Duodenal mucosa (tissue), 2 donors: ENCODE measurements at regions not wholly inside any gene's neighbourhood (a gene's known extent, or its start where the extent isn't known, plus 50 kb on each side); places are given as distances from the start of the nearest gene placed in this dataset.

Source experiments
- H3K27ac ChIP-seq: one replicate; pipeline ENCODE4 v1.7.0; 2013; ENCODE audit warnings: low read depth, low read length
- H3K27me3 ChIP-seq, 2 donors: one replicate each; pipeline ENCODE4 v1.7.0; 2013; ENCODE audit warnings: low read length in 2 of 2, control low read depth in 1 of 2; ENCODE audit not compliant: insufficient read depth in 2 of 2, control insufficient read depth in 1 of 2
- H3K36me3 ChIP-seq, 2 donors: one replicate each; pipeline ENCODE4 v1.7.0; 2013; ENCODE audit warnings: low read length in 2 of 2, control low read depth in 1 of 2; ENCODE audit not compliant: insufficient read depth in 2 of 2, control insufficient read depth in 1 of 2
- H3K4me1 ChIP-seq, 2 donors: one replicate each; pipeline ENCODE4 v1.7.0; 2013; ENCODE audit warnings: low read length in 2 of 2, control low read depth in 1 of 2; ENCODE audit not compliant: insufficient read depth in 2 of 2, control insufficient read depth in 1 of 2
- H3K4me3 ChIP-seq, 2 donors: one replicate each; pipeline ENCODE4 v1.7.0; 2013; ENCODE audit warnings: low read length in 2 of 2, low read depth in 1 of 2
- H3K9ac ChIP-seq, 2 donors: one replicate each; pipeline ENCODE4 v1.7.0; 2013; ENCODE audit warnings: low read length in 2 of 2, low read depth in 1 of 2
- H3K9me3 ChIP-seq, 2 donors: one replicate each; pipeline ENCODE4 v1.7.0; 2013; ENCODE audit warnings: low read length in 2 of 2, control low read depth in 1 of 2; ENCODE audit not compliant: control insufficient read depth in 1 of 2

DNA sequence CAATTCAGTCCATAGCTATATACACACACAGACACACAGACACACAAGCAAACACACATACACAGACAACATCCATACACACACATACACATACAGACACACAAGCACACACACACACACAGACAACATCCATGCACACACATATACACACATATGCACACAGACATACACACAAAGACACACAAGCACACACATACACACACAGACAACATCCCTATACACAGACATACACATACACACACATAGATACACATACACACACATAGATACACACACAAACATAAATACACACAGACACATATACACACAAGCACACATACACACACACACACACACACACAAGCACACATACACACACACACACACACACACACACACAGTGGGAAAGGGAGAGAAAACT is 254.8 kb downstream of the VRK1 start:
- Histone ChIP-seq H3K27me3 (peaks cover 0 to 4% of the 10 kb centered on the region in 2 donors), H3K27ac (no peak overlapping the region), H3K36me3 (no peaks in the 10 kb centered on the region), H3K4me3 (no peak overlapping the region), H3K4me1 (no peaks in the 10 kb centered on the region), H3K9ac (no peak overlapping the region), H3K9me3 (no peaks in the 10 kb centered on the region)

DNA sequence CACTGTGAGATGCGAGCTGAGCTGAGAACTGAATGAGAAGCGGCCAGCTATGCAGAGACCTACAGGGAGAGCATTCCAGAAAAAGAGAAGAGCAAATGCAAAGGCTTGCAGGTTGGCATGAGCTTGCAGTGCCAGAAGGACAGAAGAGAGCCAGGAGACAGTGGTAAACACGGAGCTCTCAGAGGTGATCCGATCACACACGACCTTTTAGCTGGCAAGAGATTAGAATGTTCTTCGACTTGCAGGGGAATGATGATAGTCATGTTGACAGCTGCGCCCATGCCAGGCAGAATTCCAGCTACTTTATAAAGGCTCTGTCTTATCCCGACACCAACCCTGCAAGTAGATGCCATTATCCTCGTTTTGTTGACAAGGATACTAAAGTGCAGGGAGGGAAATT is 256.8 kb downstream of the VRK1 start:
- Histone ChIP-seq H3K9me3 (no peaks in the 10 kb centered on the region), H3K4me3 (no peak overlapping the region), H3K27ac (no peak overlapping the region), H3K36me3 (no peaks in the 10 kb centered on the region), H3K4me1 (no peaks in the 10 kb centered on the region), H3K27me3 (peaks cover 5 to 7% of the 10 kb centered on the region in 2 donors), H3K9ac (no peak overlapping the region)

DNA sequence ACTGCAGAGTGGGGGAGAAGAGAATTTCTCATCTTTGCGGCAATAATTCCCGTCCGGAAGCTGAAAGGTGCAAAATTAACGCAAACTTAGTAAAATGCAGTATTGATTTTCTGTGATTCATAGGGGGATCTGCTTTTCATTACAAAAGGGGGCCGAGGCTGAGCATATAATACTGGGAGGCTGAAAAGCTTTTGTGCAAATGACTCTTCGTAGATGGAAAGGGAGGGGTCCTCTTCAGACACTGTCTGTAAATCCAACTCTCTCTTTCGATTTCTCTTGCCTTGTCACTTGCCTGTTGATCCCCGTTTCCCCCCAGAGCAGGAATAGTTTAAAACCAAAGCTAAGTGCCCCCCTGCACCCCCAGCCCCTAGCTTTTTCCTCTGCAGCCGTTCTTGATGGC is 258.2 kb downstream of the VRK1 start:
- no peaks in the 10 kb centered on the region for H3K4me1 ChIP-seq
- no peak overlapping the region for H3K4me3 ChIP-seq
- no peaks in the 10 kb centered on the region for H3K9me3 ChIP-seq
- no peak overlapping the region for H3K27ac ChIP-seq
- H3K9ac ChIP-seq, result no peak overlapping the region
- H3K27me3 ChIP-seq, result peaks cover 5 to 7% of the 10 kb centered on the region in 2 donors
- no peaks in the 10 kb centered on the region for H3K36me3 ChIP-seq

DNA sequence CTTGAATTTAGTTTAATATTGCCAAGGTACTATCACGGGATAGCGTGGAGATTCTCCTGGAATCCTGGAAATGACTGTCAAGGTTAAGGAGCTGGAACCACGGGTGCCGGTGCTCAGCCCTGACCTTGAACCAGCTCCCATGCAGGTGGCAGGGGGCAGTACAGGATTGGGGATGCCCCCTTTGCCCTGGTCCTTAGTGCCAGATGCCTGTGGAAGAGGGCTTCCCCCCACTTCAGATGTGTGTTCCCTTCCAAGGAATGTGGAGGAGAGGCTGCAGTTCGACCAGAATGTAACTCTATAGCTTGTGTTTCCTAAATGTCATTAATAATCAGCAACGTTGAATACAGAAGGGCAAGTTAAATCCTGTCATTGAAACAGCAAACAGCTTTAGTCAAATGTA is 258.9 kb downstream of the VRK1 start:
- Histone ChIP-seq H3K27me3 (peaks cover 5 to 7% of the 10 kb centered on the region in 2 donors), H3K9ac (no peak overlapping the region), H3K4me1 (no peaks in the 10 kb centered on the region), H3K27ac (no peak overlapping the region), H3K4me3 (no peak overlapping the region), H3K9me3 (no peaks in the 10 kb centered on the region), H3K36me3 (no peaks in the 10 kb centered on the region)

DNA sequence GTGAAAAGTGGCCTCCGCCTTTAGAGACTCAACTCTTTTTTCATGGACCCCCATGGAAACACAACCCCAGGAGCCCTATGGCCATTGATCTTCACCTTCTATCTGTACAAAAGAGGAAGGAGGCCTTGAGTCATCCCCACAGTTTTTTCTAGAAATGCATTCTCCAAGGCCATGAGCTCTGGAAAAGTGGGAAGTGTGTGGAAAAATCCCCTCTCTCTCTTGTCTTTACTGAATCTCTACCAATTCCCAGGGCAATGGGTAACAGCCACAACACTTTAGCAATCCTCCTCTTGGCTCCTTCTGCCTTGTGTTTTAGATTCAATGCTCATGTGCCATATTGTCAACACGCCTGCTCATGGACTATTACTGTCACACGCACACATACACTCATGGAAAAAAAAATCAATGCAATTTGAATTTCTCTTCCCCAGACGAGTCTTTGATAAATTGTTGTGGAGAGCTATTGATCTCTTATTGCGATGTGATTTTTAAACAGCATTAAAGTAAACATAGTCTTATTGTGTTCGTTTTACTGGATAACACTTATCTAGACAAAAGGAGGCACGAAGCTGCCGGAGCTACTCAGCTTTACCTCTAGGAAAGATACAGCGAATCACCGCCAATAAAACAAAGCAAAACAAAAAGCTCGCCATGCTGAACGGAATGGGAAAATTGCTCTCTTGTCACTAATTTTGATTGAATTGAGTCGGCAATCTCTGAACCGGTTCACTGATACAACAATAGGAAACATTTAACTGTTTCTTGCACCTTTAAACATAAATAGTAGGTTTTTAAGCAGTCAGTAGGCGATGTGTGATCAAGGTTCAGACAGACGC is 260.3 kb downstream of the VRK1 start:
- Histone ChIP-seq H3K9ac (no peak overlapping the region), H3K4me1 (no peaks in the 10 kb centered on the region), H3K27me3 (peaks cover 5 to 7% of the 10 kb centered on the region in 2 donors), H3K36me3 (no peaks in the 10 kb centered on the region), H3K4me3 (no peak overlapping the region), H3K9me3 (no peaks in the 10 kb centered on the region), H3K27ac (no peak overlapping the region)

DNA sequence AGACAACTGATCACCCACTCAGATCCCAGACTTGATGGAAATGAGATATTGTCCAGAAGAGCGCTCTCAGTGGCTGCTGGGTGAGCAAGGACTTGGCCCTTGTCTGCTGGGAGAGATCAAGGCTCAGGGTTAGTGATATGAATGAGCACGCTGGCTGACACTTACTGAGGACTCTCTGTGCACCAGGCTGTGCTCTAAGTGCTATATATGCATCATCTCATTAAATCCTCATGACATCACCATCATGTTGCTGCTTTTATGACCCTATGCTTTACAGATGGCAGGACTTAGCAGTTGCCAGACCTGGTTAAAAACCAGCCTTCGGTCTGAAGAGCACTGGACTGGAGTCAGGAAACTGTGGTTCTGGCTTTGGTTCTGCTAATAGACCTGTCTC is 260.9 kb downstream of the VRK1 start:
- Histone ChIP-seq H3K9me3 (no peaks in the 10 kb centered on the region), H3K27ac (no peak overlapping the region), H3K4me3 (no peak overlapping the region), H3K27me3 (peaks cover 5 to 7% of the 10 kb centered on the region in 2 donors), H3K36me3 (no peaks in the 10 kb centered on the region), H3K9ac (no peak overlapping the region), H3K4me1 (no peaks in the 10 kb centered on the region)

DNA sequence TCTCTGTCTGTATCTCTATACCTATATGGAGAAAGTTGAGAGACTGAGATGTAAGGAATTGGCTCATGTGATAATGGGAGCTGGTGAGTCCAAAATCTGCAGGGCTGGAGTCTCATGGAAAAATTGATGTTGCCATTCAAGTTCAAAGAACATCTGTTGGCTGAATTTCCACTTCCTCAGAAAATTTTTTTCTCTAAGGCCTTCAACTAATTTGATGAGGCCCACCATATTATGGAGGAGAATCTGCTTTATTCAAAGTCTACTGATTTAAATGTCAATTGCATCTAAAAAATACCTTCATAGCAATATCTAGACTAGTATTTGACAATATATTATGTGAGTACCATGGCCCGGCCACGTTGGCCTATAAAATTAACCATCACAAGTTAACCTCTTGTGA is 261.4 kb downstream of the VRK1 start:
- Histone ChIP-seq H3K27me3 (peaks cover 5 to 7% of the 10 kb centered on the region in 2 donors), H3K9me3 (no peaks in the 10 kb centered on the region), H3K36me3 (no peaks in the 10 kb centered on the region), H3K4me3 (no peak overlapping the region), H3K4me1 (no peaks in the 10 kb centered on the region), H3K9ac (no peak overlapping the region), H3K27ac (no peak overlapping the region)

DNA sequence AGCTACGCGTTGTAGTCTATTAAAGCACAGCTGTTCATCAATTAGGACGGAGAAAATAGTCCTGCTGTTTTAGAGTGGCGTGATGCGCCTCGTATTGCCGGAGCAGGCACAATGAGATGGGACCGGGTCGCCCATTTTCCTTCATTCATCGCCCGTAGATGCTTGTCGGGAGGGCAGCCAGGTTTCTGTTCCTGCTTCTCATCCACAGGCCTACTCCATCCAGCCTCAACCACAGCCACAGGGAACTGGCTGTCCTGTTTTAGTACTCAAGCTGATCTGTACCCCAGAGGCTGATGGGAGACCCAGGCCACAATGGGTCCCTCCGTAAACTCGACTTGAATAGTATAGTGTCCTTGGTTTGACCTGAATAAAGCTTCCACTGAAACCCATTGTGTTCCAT is 264.0 kb downstream of the VRK1 start:
- Histone ChIP-seq H3K4me3 (no peak overlapping the region), H3K4me1 (no peaks in the 10 kb centered on the region), H3K9me3 (no peaks in the 10 kb centered on the region), H3K36me3 (no peaks in the 10 kb centered on the region), H3K9ac (no peak overlapping the region), H3K27ac (no peak overlapping the region), H3K27me3 (peaks cover 3 to 11% of the 10 kb centered on the region in 2 donors)

DNA sequence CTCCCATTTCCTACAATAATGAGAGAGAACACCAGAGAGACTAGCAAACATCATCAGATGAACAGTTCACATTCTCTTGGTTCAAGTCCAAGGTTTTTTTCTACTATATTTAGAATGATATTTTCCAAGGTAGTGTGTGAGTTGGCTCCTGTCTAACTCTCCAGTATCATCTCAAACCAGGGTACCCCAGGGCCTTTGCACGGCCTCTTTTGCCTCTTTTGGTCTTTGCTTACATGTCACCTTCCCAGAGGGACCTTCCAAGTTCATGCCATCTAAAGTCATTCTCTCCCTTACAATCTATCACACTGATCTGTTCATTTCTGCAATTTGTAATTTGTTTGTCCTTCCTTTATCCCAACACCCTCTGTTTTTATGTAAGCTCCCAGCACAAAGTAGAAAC is 264.5 kb downstream of the VRK1 start:
- no peak overlapping the region for H3K27ac ChIP-seq
- no peaks in the 10 kb centered on the region for H3K36me3 ChIP-seq

DNA sequence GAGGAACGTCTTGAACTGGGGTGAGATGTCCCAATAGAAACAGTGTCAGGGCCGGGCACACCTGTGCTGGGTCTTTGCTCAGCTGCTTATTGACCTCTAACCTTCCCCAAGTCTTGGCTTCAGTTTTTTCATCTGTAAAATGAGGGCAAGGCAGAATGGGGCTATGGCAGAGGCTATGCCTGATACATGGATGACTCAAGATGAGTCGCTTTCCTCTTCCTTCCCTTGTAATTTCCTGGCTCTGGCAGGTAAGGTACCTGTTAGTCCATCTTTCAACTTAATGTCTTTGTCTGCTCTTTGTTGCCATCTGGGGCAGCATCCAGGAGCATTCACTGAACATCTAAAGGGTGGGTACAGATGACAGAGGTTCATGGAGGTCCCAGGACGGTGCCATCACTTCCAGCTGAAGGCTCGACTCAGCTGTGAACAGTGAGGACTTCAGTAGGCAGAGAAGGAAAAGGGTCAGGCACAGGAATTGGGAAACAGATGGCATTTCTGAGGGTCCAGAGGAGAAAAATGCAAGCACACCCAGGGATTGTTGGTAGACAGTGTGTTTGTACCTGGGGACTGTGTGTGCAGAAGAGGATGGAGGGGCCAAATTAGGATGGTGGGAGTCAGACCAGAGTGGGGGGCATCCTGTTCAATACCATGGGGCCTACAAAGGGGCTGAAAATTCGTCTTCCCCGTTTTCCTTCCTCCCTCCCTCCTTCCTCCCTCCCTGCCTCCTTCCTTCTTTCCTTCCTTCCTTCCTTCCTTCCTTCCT is 268.3 kb downstream of the VRK1 start:
- H3K4me3 ChIP-seq, result no peak overlapping the region
- peaks cover 0 to 5% of the 10 kb centered on the region in 2 donors for H3K27me3 ChIP-seq
- H3K4me1 ChIP-seq, result no peaks in the 10 kb centered on the region
- H3K9ac ChIP-seq, result no peak overlapping the region
- no peaks in the 10 kb centered on the region for H3K36me3 ChIP-seq
- H3K9me3 ChIP-seq, result no peaks in the 10 kb centered on the region
- H3K27ac ChIP-seq, result no peak overlapping the region

More for the DNA sequence above, 264.5 kb downstream of the VRK1 start:
- H3K4me1 ChIP-seq, result no peaks in the 10 kb centered on the region
- peaks cover 3 to 11% of the 10 kb centered on the region in 2 donors for H3K27me3 ChIP-seq
- no peaks in the 10 kb centered on the region for H3K9me3 ChIP-seq
- no peak overlapping the region for H3K4me3 ChIP-seq
- H3K9ac ChIP-seq, result no peak overlapping the region
